Central memory CD8-positive, alpha-beta T cell (primary cell): ENCODE measurements at regions not wholly inside any gene's neighbourhood (a gene's known extent, or its start where the extent isn't known, plus 50 kb on each side); places are given as distances from the start of the nearest gene placed in this dataset.

ENCODE experiments used
- ATAC-seq: fragments of 150-1000 bp; cut with Tn5 transposase; replicated peaks from 2 replicates; pipeline ENCODE4 v1.10.0; 2022; ENCODE audit warnings: mild to moderate bottlenecking, moderate FRiP score, moderate number of reproducible peaks; ENCODE audit not compliant: poor library complexity, severe bottlenecking; ENCODE audit errors: extremely low read depth
- DNase-seq, 2 donors: peaks; one replicate each; pipeline ENCODE4 v3.0.0; 2021; ENCODE audit warnings: low spot score in 2 of 2
- H3K27ac Mint-ChIP-seq: one replicate; pipeline ENCODE4 v1.8.0; 2022; ENCODE audit warnings: low read depth, mild to moderate bottlenecking, moderate library complexity, mixed read lengths
- H3K27me3 Mint-ChIP-seq: one replicate; pipeline ENCODE4 v1.8.0; 2022; ENCODE audit warnings: mixed read lengths
- H3K36me3 Mint-ChIP-seq: one replicate; pipeline ENCODE4 v1.8.0; 2022; ENCODE audit warnings: mild to moderate bottlenecking, moderate library complexity, mixed read lengths; ENCODE audit not compliant: insufficient read depth
- H3K4me1 Mint-ChIP-seq: one replicate; pipeline ENCODE4 v1.8.0; 2022; ENCODE audit warnings: mixed read lengths
- H3K4me3 Mint-ChIP-seq: one replicate; pipeline ENCODE4 v1.8.0; 2022; ENCODE audit warnings: mild to moderate bottlenecking, moderate library complexity, mixed read lengths
- H3K9me3 Mint-ChIP-seq: one replicate; pipeline ENCODE4 v1.8.0; 2022; ENCODE audit warnings: mixed read lengths

GRCh38 chr4:124907881-124908280, 195.3 kb upstream of the ANKRD50 start:
- H3K9me3 Mint-ChIP-seq, result peaks cover 22% of the 10 kb centered on the region
- H3K27ac Mint-ChIP-seq, result no peak overlapping the region
- DNase-seq (no peak), ATAC-seq (no peak)
- H3K36me3 Mint-ChIP-seq, result no peaks in the 10 kb centered on the region
- no peaks in the 10 kb centered on the region for H3K27me3 Mint-ChIP-seq
- H3K4me1 Mint-ChIP-seq, result no peaks in the 10 kb centered on the region
- no peak overlapping the region for H3K4me3 Mint-ChIP-seq

- no peak overlapping the region for H3K27ac Mint-ChIP-seq
- ATAC-seq (no peak), DNase-seq (no peak)
- H3K4me1 Mint-ChIP-seq, result no peaks in the 10 kb centered on the region
- H3K36me3 Mint-ChIP-seq, result no peaks in the 10 kb centered on the region
- H3K9me3 Mint-ChIP-seq, result peaks cover 10% of the 10 kb centered on the region
- no peaks in the 10 kb centered on the region for H3K27me3 Mint-ChIP-seq
- no peak overlapping the region for H3K4me3 Mint-ChIP-seq
These were observed 192.9 kb upstream of the ANKRD50 start for GRCh38 chr4:124905441-124905840.

GRCh38 chr4:124904723-124905388, 192.3 kb upstream of the ANKRD50 start:
- Mint-ChIP-seq H3K4me3 (no peak overlapping the region), H3K36me3 (no peaks in the 10 kb centered on the region), H3K9me3 (peaks cover 6% of the 10 kb centered on the region), H3K4me1 (no peaks in the 10 kb centered on the region), H3K27ac (no peak overlapping the region), H3K27me3 (no peaks in the 10 kb centered on the region)
- DNase-seq (no peak), ATAC-seq (no peak)

- Mint-ChIP-seq H3K9me3 (peaks cover 7% of the 10 kb centered on the region), H3K4me3 (no peak overlapping the region), H3K4me1 (no peaks in the 10 kb centered on the region), H3K27me3 (no peaks in the 10 kb centered on the region), H3K27ac (no peak overlapping the region), H3K36me3 (no peaks in the 10 kb centered on the region)
- ATAC-seq, result no peak
- no peak for DNase-seq
These were observed 191.6 kb upstream of the ANKRD50 start for GRCh38 chr4:124903995-124904722.

GRCh38 chr4:124902001-124902515, 189.5 kb upstream of the ANKRD50 start:
- peaks cover 11% of the 10 kb centered on the region for H3K9me3 Mint-ChIP-seq
- no peak overlapping the region for H3K27ac Mint-ChIP-seq
- H3K36me3 Mint-ChIP-seq, result no peaks in the 10 kb centered on the region
- H3K27me3 Mint-ChIP-seq, result no peaks in the 10 kb centered on the region
- DNase-seq (no peak), ATAC-seq (no peak)
- no peaks in the 10 kb centered on the region for H3K4me1 Mint-ChIP-seq
- H3K4me3 Mint-ChIP-seq, result no peak overlapping the region

GRCh38 chr4:124899997-124900396, 187.5 kb upstream of the ANKRD50 start:
- DNase-seq (no peak), ATAC-seq (no peak)
- no peak overlapping the region for H3K27ac Mint-ChIP-seq
- H3K4me1 Mint-ChIP-seq, result no peaks in the 10 kb centered on the region
- H3K27me3 Mint-ChIP-seq, result no peaks in the 10 kb centered on the region
- H3K4me3 Mint-ChIP-seq, result no peak overlapping the region
- peaks cover 6% of the 10 kb centered on the region for H3K9me3 Mint-ChIP-seq
- no peaks in the 10 kb centered on the region for H3K36me3 Mint-ChIP-seq

GRCh38 chr4:124890522-124890921, 178.0 kb upstream of the ANKRD50 start:
- no peaks in the 10 kb centered on the region for H3K36me3 Mint-ChIP-seq
- peaks cover 12% of the 10 kb centered on the region for H3K9me3 Mint-ChIP-seq
- DNase-seq, result no peak
- H3K27ac Mint-ChIP-seq, result no peak overlapping the region
- no peak overlapping the region for H3K4me3 Mint-ChIP-seq
- ATAC-seq, result no peak
- H3K4me1 Mint-ChIP-seq, result no peaks in the 10 kb centered on the region
- no peaks in the 10 kb centered on the region for H3K27me3 Mint-ChIP-seq

GRCh38 chr4:124887739-124888138, 175.2 kb upstream of the ANKRD50 start:
- H3K4me3 Mint-ChIP-seq, result no peak overlapping the region
- H3K9me3 Mint-ChIP-seq, result peaks cover 12% of the 10 kb centered on the region
- H3K36me3 Mint-ChIP-seq, result no peaks in the 10 kb centered on the region
- ATAC-seq (no peak), DNase-seq (no peak)
- H3K4me1 Mint-ChIP-seq, result no peaks in the 10 kb centered on the region
- H3K27ac Mint-ChIP-seq, result no peak overlapping the region
- no peaks in the 10 kb centered on the region for H3K27me3 Mint-ChIP-seq

- Mint-ChIP-seq H3K4me1 (no peaks in the 10 kb centered on the region), H3K27ac (no peak overlapping the region), H3K9me3 (peaks cover 1% of the 10 kb centered on the region), H3K27me3 (no peaks in the 10 kb centered on the region), H3K4me3 (no peak overlapping the region), H3K36me3 (no peaks in the 10 kb centered on the region)
- no peak for DNase-seq
- ATAC-seq, result no peak
These were observed 171.8 kb upstream of the ANKRD50 start for GRCh38 chr4:124884316-124884715.

- ATAC-seq (no peak), DNase-seq (no peak)
- Mint-ChIP-seq H3K4me3 (no peak overlapping the region), H3K36me3 (no peaks in the 10 kb centered on the region), H3K27me3 (no peaks in the 10 kb centered on the region), H3K27ac (no peak overlapping the region), H3K9me3 (no peaks in the 10 kb centered on the region), H3K4me1 (no peaks in the 10 kb centered on the region)
These were observed 171.1 kb upstream of the ANKRD50 start for GRCh38 chr4:124883632-124884031.

GRCh38 chr4:124879195-124879594, 166.7 kb upstream of the ANKRD50 start:
- H3K36me3 Mint-ChIP-seq, result no peaks in the 10 kb centered on the region
- H3K4me1 Mint-ChIP-seq, result no peaks in the 10 kb centered on the region
- ATAC-seq (no peak), DNase-seq (no peak)
- no peak overlapping the region for H3K4me3 Mint-ChIP-seq
- peaks cover 16% of the 10 kb centered on the region for H3K9me3 Mint-ChIP-seq
- H3K27me3 Mint-ChIP-seq, result no peaks in the 10 kb centered on the region
- no peak overlapping the region for H3K27ac Mint-ChIP-seq

- Mint-ChIP-seq H3K4me1 (no peaks in the 10 kb centered on the region), H3K27ac (no peak overlapping the region), H3K27me3 (no peaks in the 10 kb centered on the region), H3K4me3 (no peak overlapping the region), H3K36me3 (no peaks in the 10 kb centered on the region), H3K9me3 (peaks cover 26% of the 10 kb centered on the region)
- no peak for ATAC-seq
- no peak for DNase-seq
These were observed 161.6 kb upstream of the ANKRD50 start for GRCh38 chr4:124874172-124874450.

GRCh38 chr4:124873361-124874171, 161.0 kb upstream of the ANKRD50 start:
- Mint-ChIP-seq H3K9me3 (peaks cover 26% of the 10 kb centered on the region), H3K4me1 (no peaks in the 10 kb centered on the region), H3K27ac (no peak overlapping the region), H3K4me3 (no peak overlapping the region), H3K27me3 (no peaks in the 10 kb centered on the region), H3K36me3 (no peaks in the 10 kb centered on the region)
- no peak for DNase-seq
- ATAC-seq, result no peak
